ENCODE measurements at regions not wholly inside any gene's neighbourhood (a gene's known extent, or its start where the extent isn't known, plus 50 kb on each side); places are given as distances from the start of the nearest gene placed in this dataset.
"Not testable (repeated sequence)": the region's sequence is repeated elsewhere in the genome, so short reads cannot be mapped to it uniquely, and the experiment has no call there.

DNA sequence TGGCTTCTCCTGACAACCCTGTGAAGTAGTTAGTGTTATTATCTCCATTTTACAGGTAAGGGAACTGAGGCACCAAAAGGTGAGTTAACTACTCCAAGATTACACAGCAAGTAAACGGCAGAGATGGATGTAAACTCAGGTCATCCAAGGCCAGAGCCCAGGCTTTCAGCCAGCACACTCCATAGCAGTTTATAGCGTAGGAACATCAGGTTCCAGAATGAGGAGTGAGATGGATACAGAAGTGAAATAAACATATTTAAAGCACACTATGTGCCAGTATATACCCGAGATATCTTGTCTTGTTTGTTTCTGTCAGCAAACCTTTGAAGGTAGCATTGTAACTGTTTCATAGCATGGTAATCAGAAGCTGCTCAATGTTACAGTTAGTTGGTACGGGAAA, 279.0 kb downstream of the OXSM start:
- no peak for DNase-seq (ENCODE audit: low read depth, low spot score)

DNA sequence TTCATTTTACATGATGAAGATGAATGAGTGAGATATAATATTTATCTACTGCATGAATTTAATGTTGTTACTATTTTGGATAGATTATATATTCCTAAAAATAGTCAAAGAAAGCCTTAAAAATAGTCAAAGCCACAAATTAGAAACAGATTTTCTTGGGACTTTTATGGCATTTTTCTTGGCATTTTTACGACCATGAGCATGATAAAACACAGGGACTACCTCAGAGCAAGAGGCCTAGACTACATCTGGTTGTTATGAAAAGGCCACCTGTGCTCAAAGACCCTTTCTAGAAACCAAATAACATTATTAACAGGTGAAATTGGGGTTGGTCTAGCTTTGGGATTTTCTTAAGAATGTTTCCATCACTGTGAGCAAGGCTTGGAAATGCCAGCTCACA, 281.0 kb downstream of the OXSM start:
- no peak for DNase-seq (ENCODE audit: low read depth, low spot score)

DNA sequence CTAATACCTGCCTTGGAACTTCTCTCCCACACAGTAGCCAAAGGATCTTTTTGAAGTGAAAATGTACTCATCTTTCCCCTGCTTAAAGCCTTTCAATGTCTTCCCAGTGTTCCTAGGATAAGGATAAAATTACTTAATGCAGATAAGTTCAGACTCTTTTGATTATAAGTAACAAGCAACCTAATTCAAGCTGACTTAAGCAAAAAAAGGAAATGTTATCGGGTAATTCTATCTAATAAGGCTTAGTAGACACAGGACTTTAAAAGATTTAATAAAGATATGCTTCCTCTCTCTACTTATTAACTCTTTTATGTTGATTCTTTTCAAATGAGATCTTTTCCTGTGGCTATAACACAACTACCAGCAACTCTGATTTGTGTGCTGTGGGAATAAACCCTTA, 284.2 kb downstream of the OXSM start:
- DNase-seq (ENCODE audit: low read depth, low spot score): no peak

GRCh38 chr3:26078539-26078938, 288.6 kb downstream of the OXSM start:
- no peak for DNase-seq (ENCODE audit: low read depth, low spot score)

- DNase-seq (ENCODE audit: low read depth, low spot score): no peak
Observed at GRCh38 chr3:26081166-26081565, 291.3 kb downstream of the OXSM start.

GRCh38 chr3:26081806-26082205, 291.9 kb downstream of the OXSM start:
- no peak for DNase-seq (ENCODE audit: low read depth, low spot score)

DNA sequence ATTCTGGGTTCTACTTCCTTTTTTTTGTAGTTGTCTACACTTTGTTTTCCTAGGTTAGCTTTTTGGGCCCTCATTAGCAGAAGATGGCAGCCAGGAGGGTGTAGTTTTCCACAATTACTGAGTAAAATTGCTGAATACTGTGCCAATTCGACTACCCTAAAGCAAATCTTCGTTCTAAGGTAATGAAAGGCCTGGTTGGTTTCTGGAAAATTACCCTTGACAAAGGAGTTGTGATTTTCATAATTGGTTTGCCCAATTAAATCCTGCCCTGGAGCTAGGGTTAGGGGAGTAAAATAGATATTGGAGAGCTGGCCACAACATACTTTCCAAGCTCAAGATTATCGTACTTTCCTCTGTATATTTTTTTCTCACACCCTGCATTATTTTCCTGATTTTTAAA, 293.0 kb downstream of the OXSM start:
- no peak for DNase-seq (ENCODE audit: low read depth, low spot score)

DNA sequence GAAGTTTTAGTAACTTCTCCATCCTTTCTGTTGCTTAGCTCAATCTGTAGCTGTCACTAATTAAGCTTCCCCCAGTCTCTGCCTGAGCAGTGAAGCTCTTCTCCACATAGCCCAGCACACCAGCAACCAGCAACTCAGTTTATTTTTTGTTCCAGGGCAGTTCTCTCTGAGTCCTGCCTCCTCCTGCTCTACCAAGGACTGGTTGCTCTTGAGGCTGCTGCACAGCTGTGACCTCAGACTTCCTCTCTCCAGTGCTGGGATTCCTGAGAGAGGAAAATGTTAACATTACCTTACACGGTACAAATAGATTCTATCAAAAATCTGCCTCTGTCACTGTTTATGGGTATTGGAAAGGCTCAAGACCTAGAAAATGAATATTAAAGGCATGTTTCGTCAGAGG, 294.7 kb downstream of the OXSM start:
- no peak for DNase-seq (ENCODE audit: low read depth, low spot score)

DNA sequence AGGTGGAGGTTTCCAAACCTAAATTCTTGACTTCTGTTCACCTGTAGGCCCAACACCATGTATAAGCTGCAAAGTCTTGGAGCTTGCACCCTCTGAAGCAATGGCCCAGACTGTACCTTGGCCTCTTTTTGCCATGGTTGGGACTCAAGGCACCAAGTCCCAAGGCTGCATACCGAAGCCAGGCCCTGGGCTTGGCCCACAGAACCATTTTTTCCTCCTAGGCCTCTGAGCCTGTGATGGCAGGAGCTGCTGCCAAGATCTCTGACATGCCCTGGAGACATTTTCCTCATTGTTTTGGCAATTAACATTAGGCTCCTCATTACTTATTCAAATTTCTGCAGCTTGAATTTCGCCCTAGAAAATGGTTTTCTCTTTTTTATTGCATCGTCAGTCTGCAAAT, 297.9 kb downstream of the OXSM start:
- DNase-seq (ENCODE audit: low read depth, low spot score): no peak

- DNase-seq (ENCODE audit: low read depth, low spot score): no peak
Observed at GRCh38 chr3:26089249-26089648, 299.4 kb downstream of the OXSM start.

DNA sequence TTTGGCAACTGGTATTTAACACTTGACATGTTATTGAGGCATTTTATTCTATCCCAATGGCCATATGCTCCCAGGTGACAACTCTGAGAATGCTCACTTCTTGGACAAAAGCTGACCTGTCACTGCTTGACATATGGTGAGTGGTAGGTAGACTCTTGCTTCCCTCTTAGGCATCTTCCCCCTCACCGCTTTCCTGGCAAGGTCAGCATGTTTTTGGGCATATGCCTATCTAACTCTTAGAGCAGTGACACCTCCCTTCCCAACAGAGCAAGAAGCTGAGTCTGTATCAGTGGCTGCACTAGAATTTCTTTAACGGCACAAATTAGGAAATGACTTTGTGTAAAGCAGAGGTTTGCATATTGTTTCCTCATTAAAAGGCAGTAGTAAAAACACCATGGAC, 300.7 kb downstream of the OXSM start:
- no peak for DNase-seq (ENCODE audit: low read depth, low spot score)

DNA sequence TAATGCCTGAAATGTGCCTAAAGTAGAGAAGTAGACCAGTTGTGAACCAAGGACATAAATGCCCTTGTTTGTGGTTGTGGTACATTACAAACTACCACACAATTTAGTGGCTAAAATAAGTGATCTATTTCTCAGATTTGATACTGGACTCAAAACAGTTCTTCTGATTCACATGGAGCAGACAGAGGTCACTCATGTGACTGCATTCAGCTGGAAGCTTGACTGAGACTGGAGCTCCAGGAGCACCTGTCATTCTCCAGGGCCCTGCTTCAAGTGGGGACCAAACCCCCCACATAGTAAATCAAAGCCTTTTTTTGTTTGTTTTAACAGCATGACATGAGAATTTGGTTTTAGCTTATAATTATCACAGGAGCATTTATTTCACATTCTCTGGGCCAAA, 301.2 kb downstream of the OXSM start:
- DNase-seq (ENCODE audit: low read depth, low spot score): no peak

GRCh38 chr3:26091626-26092025, 301.7 kb downstream of the OXSM start:
- no peak for DNase-seq (ENCODE audit: low read depth, low spot score)

DNA sequence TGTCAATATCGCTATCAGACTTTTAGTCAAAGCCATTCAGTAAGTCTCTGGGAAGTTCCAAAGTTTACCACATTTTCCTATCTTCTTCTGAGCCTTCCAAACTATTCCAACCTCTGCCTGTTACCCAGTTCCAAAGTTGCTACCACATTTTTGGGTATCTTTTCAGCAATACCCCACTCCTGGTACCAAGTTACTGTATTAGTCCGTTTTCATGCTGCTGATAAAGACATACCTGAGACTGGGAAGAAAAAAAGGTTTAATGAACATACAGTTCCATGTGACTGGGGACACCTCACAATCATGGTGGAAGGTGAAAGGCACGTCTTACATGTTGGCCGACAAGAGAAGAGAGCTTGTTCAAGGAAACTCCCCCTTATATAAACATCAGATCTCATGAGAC, 307.2 kb downstream of the OXSM start:
- DNase-seq (ENCODE audit: low read depth, low spot score): not testable (repeated sequence)

GRCh38 chr3:26099692-26100091, 309.8 kb downstream of the OXSM start:
- DNase-seq (ENCODE audit: low read depth, low spot score): no peak

DNA sequence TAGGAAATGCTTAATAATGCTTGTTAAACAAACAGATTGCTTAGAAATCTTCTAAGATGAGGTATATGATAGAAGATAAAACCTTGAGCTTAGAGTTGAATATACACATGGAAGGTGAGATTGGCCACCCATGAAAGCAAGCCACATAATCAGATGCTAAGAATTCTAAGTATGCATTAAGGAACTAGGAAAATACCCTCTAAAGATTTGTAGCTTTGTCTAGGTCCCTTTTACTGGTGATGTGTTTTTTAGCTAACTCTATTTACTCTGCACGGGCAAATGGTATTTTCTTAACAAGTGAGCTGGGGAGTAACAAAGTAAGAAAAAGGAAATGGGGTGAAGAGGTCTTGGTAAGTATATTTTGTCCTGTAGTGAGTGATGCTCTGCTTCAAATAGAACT, 310.3 kb downstream of the OXSM start:
- no peak for DNase-seq (ENCODE audit: low read depth, low spot score)

- no peak for DNase-seq (ENCODE audit: low read depth, low spot score)
Observed at GRCh38 chr3:26102376-26102775, 312.5 kb downstream of the OXSM start.

DNA sequence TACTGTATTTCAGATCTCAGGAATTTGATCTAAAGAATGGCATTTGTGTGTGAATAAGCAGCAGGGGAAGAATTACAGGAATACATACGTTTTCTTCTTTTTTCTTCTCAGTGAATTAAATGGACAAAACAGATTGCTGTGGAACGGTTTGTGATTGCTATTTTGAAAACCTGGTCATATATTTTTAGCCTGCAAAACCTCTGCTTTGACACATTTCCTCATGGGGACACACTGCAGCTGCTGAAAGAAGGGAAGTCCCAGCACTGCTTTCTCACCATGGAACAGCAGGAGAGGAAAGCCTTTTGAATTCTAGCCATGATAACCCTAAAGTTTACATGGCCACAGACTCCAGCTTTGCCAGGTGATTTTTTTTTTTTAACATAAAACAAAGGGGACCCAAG, 315.0 kb downstream of the OXSM start:
- DNase-seq (ENCODE audit: low read depth, low spot score): no peak

DNA sequence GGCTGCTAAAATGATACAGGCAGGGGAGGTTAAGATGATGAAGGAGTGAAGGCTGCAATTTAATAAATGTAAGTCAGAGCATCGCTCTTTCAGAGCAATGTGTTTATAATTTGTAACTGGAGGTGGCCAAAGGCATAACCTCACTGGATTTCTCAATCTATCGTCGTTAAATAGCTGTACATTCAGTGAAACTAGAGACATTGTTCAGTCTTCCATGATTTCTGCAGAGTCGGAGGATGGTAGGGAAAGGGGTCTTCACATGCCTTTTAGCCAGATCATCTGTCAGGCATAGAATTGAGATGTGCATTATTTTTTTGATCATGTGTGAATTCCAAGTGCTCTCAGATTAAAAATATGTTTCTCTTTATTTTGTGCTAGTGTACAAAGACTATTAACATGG, 315.4 kb downstream of the OXSM start:
- DNase-seq (ENCODE audit: low read depth, low spot score): no peak

GRCh38 chr3:26106228-26106627, 316.3 kb downstream of the OXSM start:
- no peak for DNase-seq (ENCODE audit: low read depth, low spot score)

GRCh38 chr3:26108846-26109489, 319.1 kb downstream of the OXSM start:
- DNase-seq (ENCODE audit: low read depth, low spot score): no peak

- no peak for DNase-seq (ENCODE audit: low read depth, low spot score)
Observed at GRCh38 chr3:26114851-26115250, 325.0 kb downstream of the OXSM start.

DNA sequence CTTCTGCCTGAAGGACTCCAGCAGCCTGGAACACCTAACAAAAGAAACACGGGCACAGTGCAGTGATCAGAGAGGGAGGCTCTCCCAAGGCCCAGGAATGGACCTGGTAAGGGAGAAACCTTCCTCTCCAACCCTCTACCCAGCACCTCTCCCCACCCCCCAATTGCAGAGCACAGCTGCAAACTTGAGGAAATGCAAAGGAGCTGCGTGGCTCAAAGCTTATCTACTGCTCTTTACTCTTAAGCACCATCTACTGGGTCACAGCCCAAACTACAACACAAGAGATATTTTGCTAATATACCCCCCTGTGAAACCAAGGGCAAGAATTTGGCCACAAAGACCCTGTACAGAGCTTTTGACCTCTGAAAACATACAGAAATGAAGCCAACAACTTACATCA, 328.3 kb downstream of the OXSM start:
- DNase-seq (ENCODE audit: low read depth, low spot score): peak; percentile 64

- DNase-seq (ENCODE audit: low read depth, low spot score): no peak
Observed at GRCh38 chr3:26132942-26133341, 343.1 kb downstream of the OXSM start.

All from iPS DF 19.7 (cell line).